HL-60 (cell line): ENCODE measurements at regions not wholly inside any gene's neighbourhood (a gene's known extent, or its start where the extent isn't known, plus 50 kb on each side); places are given as distances from the start of the nearest gene placed in this dataset.

Experiments
- POLR2AphosphoS5 ChIP-seq: IDR thresholded peaks from 2 replicates; pipeline ENCODE4 v1.6.1; 2012; ENCODE audit warnings: low read depth
- TF ChIP-seq, protein P1 (sequence below): IDR thresholded peaks from one replicate; pipeline ENCODE4 v1.5.1; 2011; ENCODE audit warnings: low read length, control low read depth, inconsistent platforms; ENCODE audit not compliant: insufficient read depth

GRCh38 chr9:80732506-80732905 lies 956.8 kb downstream of the TLE1 start:
- TF ChIP-seq, protein P1, sequence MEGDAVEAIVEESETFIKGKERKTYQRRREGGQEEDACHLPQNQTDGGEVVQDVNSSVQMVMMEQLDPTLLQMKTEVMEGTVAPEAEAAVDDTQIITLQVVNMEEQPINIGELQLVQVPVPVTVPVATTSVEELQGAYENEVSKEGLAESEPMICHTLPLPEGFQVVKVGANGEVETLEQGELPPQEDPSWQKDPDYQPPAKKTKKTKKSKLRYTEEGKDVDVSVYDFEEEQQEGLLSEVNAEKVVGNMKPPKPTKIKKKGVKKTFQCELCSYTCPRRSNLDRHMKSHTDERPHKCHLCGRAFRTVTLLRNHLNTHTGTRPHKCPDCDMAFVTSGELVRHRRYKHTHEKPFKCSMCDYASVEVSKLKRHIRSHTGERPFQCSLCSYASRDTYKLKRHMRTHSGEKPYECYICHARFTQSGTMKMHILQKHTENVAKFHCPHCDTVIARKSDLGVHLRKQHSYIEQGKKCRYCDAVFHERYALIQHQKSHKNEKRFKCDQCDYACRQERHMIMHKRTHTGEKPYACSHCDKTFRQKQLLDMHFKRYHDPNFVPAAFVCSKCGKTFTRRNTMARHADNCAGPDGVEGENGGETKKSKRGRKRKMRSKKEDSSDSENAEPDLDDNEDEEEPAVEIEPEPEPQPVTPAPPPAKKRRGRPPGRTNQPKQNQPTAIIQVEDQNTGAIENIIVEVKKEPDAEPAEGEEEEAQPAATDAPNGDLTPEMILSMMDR = no peak
- TF ChIP-seq POLR2AphosphoS5 = no peak
